ENCODE measurements at regions not wholly inside any gene's neighbourhood (a gene's known extent, or its start where the extent isn't known, plus 50 kb on each side); places are given as distances from the start of the nearest gene placed in this dataset.

DNA sequence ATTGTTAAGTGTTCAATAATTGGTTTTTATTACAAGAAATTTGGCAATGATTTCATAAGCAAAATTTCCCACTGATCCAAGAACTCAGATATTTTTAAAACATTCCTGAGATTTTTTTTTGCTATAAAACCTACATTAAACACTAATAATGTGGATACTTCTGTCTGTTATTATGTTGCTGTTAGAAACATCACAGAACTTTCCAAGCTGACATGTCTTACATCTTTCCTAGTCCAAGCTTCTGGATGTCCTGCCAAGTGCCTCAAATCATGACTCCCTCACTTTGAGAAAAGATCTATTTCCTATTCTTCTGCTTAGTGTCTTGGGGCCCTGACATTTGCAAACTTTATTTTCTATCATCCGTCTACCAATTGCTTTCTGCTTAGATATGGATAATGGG, 110.8 kb downstream of the RFPL4B start:
- no peaks in the 10 kb centered on the region for H3K27me3 ChIP-seq (ENCODE audit: control insufficient read depth in 1 of 2, insufficient read depth in 2 of 2, low read length in 2 of 2)
- no peaks in the 10 kb centered on the region for H3K4me1 ChIP-seq (ENCODE audit: control insufficient read depth, insufficient read depth, low read length)
- H3K27ac ChIP-seq (ENCODE audit: low read length): no peak overlapping the region
- no peak overlapping the region for H3K4me3 ChIP-seq (ENCODE audit: low read length in 2 of 2)
- no peaks in the 10 kb centered on the region for H3K9me3 ChIP-seq (ENCODE audit: control insufficient read depth in 2 of 2, low read length in 2 of 2)
- no peaks in the 10 kb centered on the region for H3K36me3 ChIP-seq (ENCODE audit: control insufficient read depth in 2 of 2, insufficient read depth in 2 of 2, low read length in 2 of 2)
- H3K9ac ChIP-seq (ENCODE audit: low read length in 2 of 2): no peak overlapping the region

DNA sequence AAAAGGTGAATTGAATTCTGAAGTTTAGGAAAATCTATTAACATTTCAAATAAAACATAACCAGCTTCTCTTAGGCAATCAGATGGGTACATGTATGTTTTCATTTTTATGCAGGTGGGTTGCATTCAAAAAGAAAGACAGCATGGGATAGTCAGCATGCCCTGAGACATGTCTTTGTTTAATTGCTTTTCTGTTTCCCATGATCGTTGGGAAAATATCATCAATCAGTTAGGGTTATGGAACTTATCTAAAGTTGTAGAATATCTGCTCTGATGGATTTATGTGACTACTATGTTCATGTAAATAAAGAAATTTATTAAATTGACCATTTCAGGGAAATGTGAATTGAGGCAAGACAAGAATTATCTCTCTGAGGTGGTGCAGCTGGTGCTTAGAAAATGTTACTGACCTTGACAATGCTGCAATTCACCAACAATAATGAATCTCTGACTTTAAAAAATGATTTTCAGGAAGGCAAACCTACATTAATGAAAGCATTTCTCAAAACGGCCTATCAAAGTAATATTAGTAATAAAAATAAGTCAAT, 112.7 kb downstream of the RFPL4B start:
- Histone ChIP-seq H3K9me3 (ENCODE audit: control insufficient read depth in 2 of 2, low read length in 2 of 2) (no peaks in the 10 kb centered on the region), H3K4me1 (ENCODE audit: control insufficient read depth, insufficient read depth, low read length) (no peaks in the 10 kb centered on the region), H3K9ac (ENCODE audit: low read length in 2 of 2) (no peak overlapping the region), H3K27ac (ENCODE audit: low read length) (no peak overlapping the region), H3K36me3 (ENCODE audit: control insufficient read depth in 2 of 2, insufficient read depth in 2 of 2, low read length in 2 of 2) (no peaks in the 10 kb centered on the region), H3K27me3 (ENCODE audit: control insufficient read depth in 1 of 2, insufficient read depth in 2 of 2, low read length in 2 of 2) (no peaks in the 10 kb centered on the region), H3K4me3 (ENCODE audit: low read length in 2 of 2) (no peak overlapping the region)

DNA sequence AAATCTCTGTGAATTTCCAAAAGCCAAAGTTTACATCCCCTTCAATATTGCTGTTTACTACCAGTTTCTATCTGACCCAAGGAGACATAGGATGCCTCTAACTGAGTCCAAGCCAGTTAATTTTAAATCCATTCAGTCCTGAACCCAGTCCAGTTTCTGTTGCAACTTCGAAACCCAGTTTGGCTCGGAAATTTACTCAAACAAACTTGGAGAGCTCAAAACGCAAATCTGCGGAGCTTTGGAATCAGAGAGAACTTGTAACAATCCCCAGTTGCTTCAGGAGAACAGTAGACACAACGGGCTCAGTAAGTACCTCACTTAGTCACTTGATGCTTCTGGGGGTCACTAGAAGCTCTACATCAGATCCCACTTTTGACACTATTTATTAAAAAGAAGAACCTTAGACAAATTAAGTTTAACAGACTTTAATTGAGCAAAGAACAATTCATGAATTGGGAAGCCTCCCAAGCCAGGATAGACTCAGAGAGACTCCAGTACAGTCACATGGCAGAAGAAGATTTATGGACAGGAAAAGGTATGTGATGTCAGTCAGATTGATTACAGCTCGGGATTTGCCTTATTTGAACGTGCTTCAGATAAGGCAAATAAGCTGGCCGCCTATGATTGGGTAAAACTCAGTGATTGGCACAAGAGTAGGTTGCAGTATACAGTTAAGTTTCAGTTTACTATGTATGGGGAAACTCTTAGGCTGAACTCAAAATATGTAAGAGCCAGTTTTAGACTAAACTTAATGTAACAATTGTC, 118.0 kb downstream of the RFPL4B start:
- Histone ChIP-seq H3K27ac (ENCODE audit: low read length) (no peak overlapping the region), H3K27me3 (ENCODE audit: control insufficient read depth in 1 of 2, insufficient read depth in 2 of 2, low read length in 2 of 2) (no peaks in the 10 kb centered on the region), H3K9me3 (ENCODE audit: control insufficient read depth in 2 of 2, low read length in 2 of 2) (no peaks in the 10 kb centered on the region), H3K4me3 (ENCODE audit: low read length in 2 of 2) (no peak overlapping the region), H3K9ac (ENCODE audit: low read length in 2 of 2) (no peak overlapping the region), H3K36me3 (ENCODE audit: control insufficient read depth in 2 of 2, insufficient read depth in 2 of 2, low read length in 2 of 2) (no peaks in the 10 kb centered on the region), H3K4me1 (ENCODE audit: control insufficient read depth, insufficient read depth, low read length) (no peaks in the 10 kb centered on the region)

DNA sequence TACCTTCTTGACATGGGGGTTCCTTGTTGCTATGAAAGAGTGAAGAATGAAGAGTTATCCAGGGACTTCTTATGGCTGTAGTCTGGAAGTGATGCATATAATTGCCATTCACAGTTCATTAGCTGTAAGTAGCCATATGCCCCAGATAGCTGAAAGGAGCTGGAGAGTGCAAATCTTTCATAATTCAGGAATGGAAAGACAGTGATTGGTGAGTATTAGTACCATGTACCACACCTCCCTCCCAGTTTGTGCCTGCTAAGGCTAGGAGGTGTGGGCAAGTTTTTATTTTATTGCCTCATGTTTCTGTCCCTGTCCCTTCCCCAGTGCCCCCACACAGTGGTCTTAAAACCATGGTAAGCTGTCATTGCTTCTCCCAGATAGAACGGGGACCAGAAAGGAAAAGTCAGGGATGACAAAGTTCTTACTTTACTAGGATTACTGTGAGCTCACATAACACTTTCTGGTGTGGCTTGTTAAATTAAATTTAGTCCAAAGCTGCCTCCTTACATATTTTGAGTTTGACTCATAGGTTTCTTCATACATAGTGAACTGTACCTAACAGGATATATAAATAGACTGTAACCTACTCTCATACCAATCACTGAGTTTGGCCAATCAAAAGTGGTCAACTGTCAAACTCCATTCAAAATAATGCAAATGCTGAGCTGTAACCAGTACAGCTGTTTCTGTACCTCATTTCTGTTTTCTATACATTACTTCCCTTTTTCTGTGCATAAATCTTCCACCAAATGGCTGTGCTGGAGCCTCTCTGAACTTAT, 119.4 kb downstream of the RFPL4B start:
- H3K27ac ChIP-seq (ENCODE audit: low read length): no peak overlapping the region
- H3K9me3 ChIP-seq (ENCODE audit: control insufficient read depth in 2 of 2, low read length in 2 of 2): no peaks in the 10 kb centered on the region
- H3K4me3 ChIP-seq (ENCODE audit: low read length in 2 of 2): no peak overlapping the region

DNA sequence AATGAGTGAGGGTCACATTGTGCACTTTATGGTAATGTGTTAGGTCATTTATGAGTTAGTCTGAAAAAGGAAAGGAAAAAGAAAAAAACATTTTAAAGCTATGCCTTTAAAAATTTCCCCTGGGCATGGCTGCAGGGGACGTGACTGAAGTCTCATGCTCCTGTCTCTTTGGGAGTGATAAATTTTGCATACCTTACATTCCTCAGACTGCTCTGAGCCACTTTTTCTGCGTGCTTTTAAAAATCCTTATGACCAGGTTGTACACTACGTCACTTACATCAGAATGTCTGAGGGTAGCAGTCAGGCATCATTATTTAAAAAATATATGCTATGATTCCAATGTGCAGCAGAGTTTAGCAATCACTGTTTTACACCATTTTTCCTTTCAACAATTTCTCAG, 121.2 kb downstream of the RFPL4B start:
- no peaks in the 10 kb centered on the region for H3K36me3 ChIP-seq (ENCODE audit: control insufficient read depth in 2 of 2, insufficient read depth in 2 of 2, low read length in 2 of 2)

More for the DNA sequence above, 119.4 kb downstream of the RFPL4B start:
- Histone ChIP-seq H3K36me3 (ENCODE audit: control insufficient read depth in 2 of 2, insufficient read depth in 2 of 2, low read length in 2 of 2) (no peaks in the 10 kb centered on the region), H3K9ac (ENCODE audit: low read length in 2 of 2) (no peak overlapping the region), H3K4me1 (ENCODE audit: control insufficient read depth, insufficient read depth, low read length) (no peaks in the 10 kb centered on the region), H3K27me3 (ENCODE audit: control insufficient read depth in 1 of 2, insufficient read depth in 2 of 2, low read length in 2 of 2) (no peaks in the 10 kb centered on the region)

DNA sequence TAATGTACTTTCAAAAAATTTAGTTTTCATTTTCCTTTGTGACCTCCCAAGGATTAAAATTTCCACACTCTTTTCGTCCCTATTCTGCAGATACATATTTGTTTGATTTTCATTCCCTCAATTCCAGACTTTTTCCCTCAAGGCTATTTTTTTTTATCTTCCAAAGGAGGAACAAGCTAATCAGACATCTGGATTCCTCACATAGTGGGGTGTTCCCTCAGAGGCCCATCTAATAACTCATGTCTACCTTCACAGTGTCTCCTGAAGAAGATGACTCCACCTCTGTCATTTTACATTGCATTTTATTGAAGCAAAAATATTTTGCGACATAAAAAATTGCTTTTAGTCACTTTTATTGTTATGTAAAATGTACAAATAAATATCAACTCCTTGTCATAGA, 122.2 kb downstream of the RFPL4B start:
- H3K4me3 ChIP-seq (ENCODE audit: low read length in 2 of 2): no peak overlapping the region

More for the DNA sequence above, 121.2 kb downstream of the RFPL4B start:
- H3K27ac ChIP-seq (ENCODE audit: low read length): no peak overlapping the region
- no peak overlapping the region for H3K9ac ChIP-seq (ENCODE audit: low read length in 2 of 2)
- no peak overlapping the region for H3K4me3 ChIP-seq (ENCODE audit: low read length in 2 of 2)
- no peaks in the 10 kb centered on the region for H3K27me3 ChIP-seq (ENCODE audit: control insufficient read depth in 1 of 2, insufficient read depth in 2 of 2, low read length in 2 of 2)
- H3K9me3 ChIP-seq (ENCODE audit: control insufficient read depth in 2 of 2, low read length in 2 of 2): no peaks in the 10 kb centered on the region
- no peaks in the 10 kb centered on the region for H3K4me1 ChIP-seq (ENCODE audit: control insufficient read depth, insufficient read depth, low read length)

DNA sequence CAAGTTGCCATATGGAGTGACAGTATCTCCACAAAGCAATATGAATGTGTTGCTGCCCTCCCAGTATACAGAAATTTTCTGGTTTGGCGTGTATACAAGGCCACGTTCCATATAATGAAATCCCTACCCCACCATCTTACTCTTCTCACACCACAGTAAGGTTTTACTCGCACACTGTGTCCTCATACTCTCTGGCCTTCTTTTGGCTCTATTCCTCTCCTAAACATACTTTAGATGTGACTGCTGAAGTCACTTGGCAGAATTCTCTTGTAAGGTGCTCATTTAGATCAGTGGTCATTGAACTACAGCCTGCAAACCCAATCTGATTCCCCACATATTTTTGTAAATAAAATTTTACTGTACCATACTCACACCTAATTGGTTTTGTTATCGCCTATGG, 123.2 kb downstream of the RFPL4B start:
- Histone ChIP-seq H3K4me1 (ENCODE audit: control insufficient read depth, insufficient read depth, low read length) (no peaks in the 10 kb centered on the region), H3K27ac (ENCODE audit: low read length) (no peak overlapping the region), H3K36me3 (ENCODE audit: control insufficient read depth in 2 of 2, insufficient read depth in 2 of 2, low read length in 2 of 2) (no peaks in the 10 kb centered on the region), H3K9me3 (ENCODE audit: control insufficient read depth in 2 of 2, low read length in 2 of 2) (no peaks in the 10 kb centered on the region), H3K27me3 (ENCODE audit: control insufficient read depth in 1 of 2, insufficient read depth in 2 of 2, low read length in 2 of 2) (no peaks in the 10 kb centered on the region), H3K4me3 (ENCODE audit: low read length in 2 of 2) (no peak overlapping the region), H3K9ac (ENCODE audit: low read length in 2 of 2) (no peak overlapping the region)

More for the DNA sequence above, 122.2 kb downstream of the RFPL4B start:
- Histone ChIP-seq H3K9me3 (ENCODE audit: control insufficient read depth in 2 of 2, low read length in 2 of 2) (no peaks in the 10 kb centered on the region), H3K27me3 (ENCODE audit: control insufficient read depth in 1 of 2, insufficient read depth in 2 of 2, low read length in 2 of 2) (no peaks in the 10 kb centered on the region), H3K27ac (ENCODE audit: low read length) (no peak overlapping the region), H3K9ac (ENCODE audit: low read length in 2 of 2) (no peak overlapping the region), H3K36me3 (ENCODE audit: control insufficient read depth in 2 of 2, insufficient read depth in 2 of 2, low read length in 2 of 2) (no peaks in the 10 kb centered on the region), H3K4me1 (ENCODE audit: control insufficient read depth, insufficient read depth, low read length) (no peaks in the 10 kb centered on the region)

GRCh38 chr6:112470950-112471349, 123.8 kb downstream of the RFPL4B start:
- Histone ChIP-seq H3K9me3 (ENCODE audit: control insufficient read depth in 2 of 2, low read length in 2 of 2) (no peaks in the 10 kb centered on the region), H3K4me1 (ENCODE audit: control insufficient read depth, insufficient read depth, low read length) (no peaks in the 10 kb centered on the region), H3K27me3 (ENCODE audit: control insufficient read depth in 1 of 2, insufficient read depth in 2 of 2, low read length in 2 of 2) (no peaks in the 10 kb centered on the region), H3K9ac (ENCODE audit: low read length in 2 of 2) (no peak overlapping the region), H3K36me3 (ENCODE audit: control insufficient read depth in 2 of 2, insufficient read depth in 2 of 2, low read length in 2 of 2) (no peaks in the 10 kb centered on the region), H3K27ac (ENCODE audit: low read length) (no peak overlapping the region), H3K4me3 (ENCODE audit: low read length in 2 of 2) (no peak overlapping the region)

DNA sequence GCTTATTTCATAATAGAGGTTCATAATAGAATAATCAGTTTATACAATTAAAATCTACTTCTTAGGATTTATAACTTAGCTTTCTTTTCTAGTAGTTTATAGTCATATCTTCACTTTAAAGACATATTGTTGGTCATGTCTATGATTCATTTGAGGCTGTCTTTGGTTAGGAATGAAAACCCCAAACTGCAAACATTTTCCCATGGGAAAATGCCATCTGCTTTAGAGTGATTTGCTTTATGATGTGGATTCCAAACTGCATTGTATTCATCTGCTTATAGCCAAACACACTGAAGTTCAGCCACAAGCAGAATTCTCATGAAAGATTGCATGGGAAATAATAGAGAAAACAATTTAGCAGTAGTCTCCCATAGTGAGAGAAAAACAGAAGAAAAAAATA, 128.0 kb downstream of the RFPL4B start:
- Histone ChIP-seq H3K4me3 (ENCODE audit: low read length in 2 of 2) (no peak overlapping the region), H3K9me3 (ENCODE audit: control insufficient read depth in 2 of 2, low read length in 2 of 2) (no peaks in the 10 kb centered on the region), H3K4me1 (ENCODE audit: control insufficient read depth, insufficient read depth, low read length) (no peaks in the 10 kb centered on the region), H3K27me3 (ENCODE audit: control insufficient read depth in 1 of 2, insufficient read depth in 2 of 2, low read length in 2 of 2) (no peaks in the 10 kb centered on the region), H3K27ac (ENCODE audit: low read length) (no peak overlapping the region), H3K36me3 (ENCODE audit: control insufficient read depth in 2 of 2, insufficient read depth in 2 of 2, low read length in 2 of 2) (no peaks in the 10 kb centered on the region), H3K9ac (ENCODE audit: low read length in 2 of 2) (no peak overlapping the region)

GRCh38 chr6:112477125-112477524, 130.0 kb downstream of the RFPL4B start:
- Histone ChIP-seq H3K9ac (ENCODE audit: low read length in 2 of 2) (no peak overlapping the region), H3K36me3 (ENCODE audit: control insufficient read depth in 2 of 2, insufficient read depth in 2 of 2, low read length in 2 of 2) (no peaks in the 10 kb centered on the region), H3K27ac (ENCODE audit: low read length) (no peak overlapping the region), H3K4me3 (ENCODE audit: low read length in 2 of 2) (no peak overlapping the region), H3K9me3 (ENCODE audit: control insufficient read depth in 2 of 2, low read length in 2 of 2) (no peaks in the 10 kb centered on the region), H3K4me1 (ENCODE audit: control insufficient read depth, insufficient read depth, low read length) (no peaks in the 10 kb centered on the region), H3K27me3 (ENCODE audit: control insufficient read depth in 1 of 2, insufficient read depth in 2 of 2, low read length in 2 of 2) (no peaks in the 10 kb centered on the region)

DNA sequence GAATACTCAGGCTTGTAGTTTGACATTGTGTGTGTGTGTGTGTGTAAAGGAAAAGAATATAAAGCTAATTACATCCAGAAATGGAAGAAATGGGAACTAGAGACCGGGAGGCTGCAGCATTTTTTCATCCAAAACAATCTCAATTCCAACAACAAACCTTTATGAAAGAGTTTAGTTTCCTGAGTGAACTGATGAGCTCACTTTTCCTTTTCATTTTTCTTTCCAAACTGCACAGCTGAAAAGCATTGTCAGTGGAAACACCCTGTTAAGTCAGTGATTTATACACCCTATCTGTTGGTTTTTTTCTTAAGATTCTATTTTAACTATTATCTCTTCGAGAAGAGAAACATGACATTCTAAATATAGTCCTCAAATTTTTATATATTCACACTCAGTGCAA, 130.9 kb downstream of the RFPL4B start:
- Histone ChIP-seq H3K4me3 (ENCODE audit: low read length in 2 of 2) (no peak overlapping the region), H3K4me1 (ENCODE audit: control insufficient read depth, insufficient read depth, low read length) (no peaks in the 10 kb centered on the region), H3K27ac (ENCODE audit: low read length) (no peak overlapping the region), H3K36me3 (ENCODE audit: control insufficient read depth in 2 of 2, insufficient read depth in 2 of 2, low read length in 2 of 2) (no peaks in the 10 kb centered on the region), H3K9me3 (ENCODE audit: control insufficient read depth in 2 of 2, low read length in 2 of 2) (no peaks in the 10 kb centered on the region), H3K9ac (ENCODE audit: low read length in 2 of 2) (no peak overlapping the region), H3K27me3 (ENCODE audit: control insufficient read depth in 1 of 2, insufficient read depth in 2 of 2, low read length in 2 of 2) (no peaks in the 10 kb centered on the region)
